NB4 (cell line): ENCODE measurements at regions not wholly inside any gene's neighbourhood (a gene's known extent, or its start where the extent isn't known, plus 50 kb on each side); places are given as distances from the start of the nearest gene placed in this dataset.

Source experiments
- POLR2A ChIP-seq: IDR thresholded peaks from 2 replicates; pipeline ENCODE4 v1.6.1; 2011; ENCODE audit warnings: mild to moderate bottlenecking; ENCODE audit not compliant: insufficient read length; ENCODE audit errors: extremely low read depth
- TF ChIP-seq, protein P1 (sequence below): IDR thresholded peaks from one replicate; pipeline ENCODE4 v1.5.1; 2012; ENCODE audit warnings: low read depth, low read length
- TF ChIP-seq, protein P2 (sequence below): IDR thresholded peaks from 2 replicates; pipeline ENCODE4 v1.6.1; 2011; ENCODE audit warnings: low read depth, low read length

DNA sequence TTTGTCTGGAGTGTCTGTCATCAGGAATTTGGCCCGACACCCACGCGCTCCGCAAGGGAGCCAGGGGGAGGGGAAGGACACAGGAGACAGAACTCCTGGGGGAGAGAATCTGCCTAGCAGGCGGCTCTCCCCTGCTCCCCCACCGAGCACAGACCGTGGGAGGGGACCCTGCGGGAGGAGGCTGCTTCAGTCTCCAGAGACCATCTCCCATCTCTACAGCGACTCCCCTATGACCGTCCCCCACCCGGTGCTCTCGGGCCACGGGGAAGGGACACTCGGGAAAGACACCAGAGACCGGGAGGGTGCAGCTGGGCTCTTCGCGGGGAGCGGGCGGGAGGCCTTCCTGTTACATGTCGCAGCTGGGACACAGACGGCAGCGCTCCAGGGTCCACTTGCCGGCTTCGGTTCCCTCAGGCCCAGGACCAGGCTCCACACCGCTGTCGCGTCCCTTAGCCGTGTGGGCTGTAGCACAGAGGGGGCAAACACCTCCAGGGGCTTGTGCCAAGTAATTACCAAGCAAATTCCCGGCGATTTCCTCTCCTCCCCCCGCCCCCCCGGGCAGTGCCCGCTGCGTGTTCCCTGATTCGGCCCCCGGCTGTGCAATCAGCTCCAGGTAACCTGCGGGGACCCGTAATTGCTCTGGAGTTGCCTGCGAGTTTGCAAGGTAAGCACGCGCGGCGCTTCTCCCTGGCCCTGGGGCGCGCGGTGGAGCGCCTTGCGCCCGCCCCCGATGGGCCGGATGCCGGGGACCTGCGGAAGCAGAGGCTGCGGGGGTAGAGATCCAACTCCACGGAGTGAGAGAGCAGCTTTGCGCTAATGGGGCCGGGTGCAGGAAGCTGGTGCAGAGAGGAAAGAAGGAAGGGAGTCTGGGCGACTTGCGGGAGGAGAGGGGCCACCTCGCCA, 155.1 kb upstream of the CADM1 start:
- TF ChIP-seq POLR2A: no peak
- TF ChIP-seq, protein P1, sequence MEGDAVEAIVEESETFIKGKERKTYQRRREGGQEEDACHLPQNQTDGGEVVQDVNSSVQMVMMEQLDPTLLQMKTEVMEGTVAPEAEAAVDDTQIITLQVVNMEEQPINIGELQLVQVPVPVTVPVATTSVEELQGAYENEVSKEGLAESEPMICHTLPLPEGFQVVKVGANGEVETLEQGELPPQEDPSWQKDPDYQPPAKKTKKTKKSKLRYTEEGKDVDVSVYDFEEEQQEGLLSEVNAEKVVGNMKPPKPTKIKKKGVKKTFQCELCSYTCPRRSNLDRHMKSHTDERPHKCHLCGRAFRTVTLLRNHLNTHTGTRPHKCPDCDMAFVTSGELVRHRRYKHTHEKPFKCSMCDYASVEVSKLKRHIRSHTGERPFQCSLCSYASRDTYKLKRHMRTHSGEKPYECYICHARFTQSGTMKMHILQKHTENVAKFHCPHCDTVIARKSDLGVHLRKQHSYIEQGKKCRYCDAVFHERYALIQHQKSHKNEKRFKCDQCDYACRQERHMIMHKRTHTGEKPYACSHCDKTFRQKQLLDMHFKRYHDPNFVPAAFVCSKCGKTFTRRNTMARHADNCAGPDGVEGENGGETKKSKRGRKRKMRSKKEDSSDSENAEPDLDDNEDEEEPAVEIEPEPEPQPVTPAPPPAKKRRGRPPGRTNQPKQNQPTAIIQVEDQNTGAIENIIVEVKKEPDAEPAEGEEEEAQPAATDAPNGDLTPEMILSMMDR: no peak
- TF ChIP-seq, protein P2, sequence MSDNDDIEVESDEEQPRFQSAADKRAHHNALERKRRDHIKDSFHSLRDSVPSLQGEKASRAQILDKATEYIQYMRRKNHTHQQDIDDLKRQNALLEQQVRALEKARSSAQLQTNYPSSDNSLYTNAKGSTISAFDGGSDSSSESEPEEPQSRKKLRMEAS: no peak
